OCI-LY7 (cell line): ENCODE measurements at regions not wholly inside any gene's neighbourhood (a gene's known extent, or its start where the extent isn't known, plus 50 kb on each side); places are given as distances from the start of the nearest gene placed in this dataset.

ENCODE experiments used
- BruUV-seq: library from RNA; stranded (reverse); fragments of 400-500 nt; replicated peaks from 2 replicates; lab custom pipeline; 2021; lab: Mats Ljungman, UMichigan
- CTCF ChIA-PET: fragments of 300-600 bp; sonication (Branson Sonifier 250); formaldehyde crosslinking; loops from one replicate; lab custom pipeline; 2022; ENCODE audit warnings: antibody characterized with exemption; ENCODE audit not compliant: unreplicated experiment; lab: Charles Lee
- POLR2A ChIA-PET: fragments of 300-600 bp; sonication (Branson Sonifier 250); formaldehyde crosslinking; loops from one replicate; lab custom pipeline; 2022; ENCODE audit warnings: antibody characterized with exemption; lab: Charles Lee
- DNase-seq: peaks from one replicate; pipeline ENCODE4 v3.0.0-alpha.2; 2015; ENCODE audit warnings: low spot score
- H2AFZ ChIP-seq: fragments of 200-600 bp; sonication (generic), shearing (Covaris generic); 2 replicates; pipeline ENCODE4 v1.6.1; 2014; ENCODE audit warnings: mild to moderate bottlenecking, antibody characterized with exemption, low read length, moderate library complexity
- H3K27ac ChIP-seq: fragments of 200-600 bp; sonication (generic); 2 replicates; pipeline ENCODE4 v1.5.1; 2014; ENCODE audit warnings: mixed run types, low read depth, mild to moderate bottlenecking, moderate library complexity, low read length, inconsistent platforms; ENCODE audit not compliant: poor library complexity, severe bottlenecking
- H3K36me3 ChIP-seq: fragments of 200-600 bp; sonication (generic); 2 replicates; pipeline ENCODE4 v1.6.1; 2014; ENCODE audit warnings: mild to moderate bottlenecking, antibody characterized with exemption, low read length, moderate library complexity, mixed read lengths; ENCODE audit not compliant: insufficient read depth
- H3K4me1 ChIP-seq: fragments of 200-600 bp; sonication (generic); 2 replicates; pipeline ENCODE4 v1.5.1; 2014; ENCODE audit warnings: mild to moderate bottlenecking, low read length; ENCODE audit not compliant: insufficient read depth, poor library complexity, severe bottlenecking
- H3K4me2 ChIP-seq: fragments of 200-600 bp; sonication (generic); 2 replicates; pipeline ENCODE4 v1.6.1; 2014; ENCODE audit warnings: mild to moderate bottlenecking, low read length
- H3K4me3 ChIP-seq: fragments of 200-600 bp; sonication (generic); 2 replicates; pipeline ENCODE4 v1.5.1; 2014; ENCODE audit warnings: mild to moderate bottlenecking, low read depth, low read length; ENCODE audit not compliant: poor library complexity, severe bottlenecking
- H3K79me2 ChIP-seq: fragments of 200-600 bp; sonication (generic); 2 replicates; pipeline ENCODE4 v1.6.1; 2016; ENCODE audit warnings: low read depth, mild to moderate bottlenecking, low read length, moderate library complexity, mixed read lengths; ENCODE audit not compliant: insufficient read depth
- H3K9me2 ChIP-seq: fragments of 200-600 bp; sonication (generic); 2 replicates; pipeline ENCODE4 v1.6.1; 2016; ENCODE audit warnings: mild to moderate bottlenecking, low read length, mixed read lengths; ENCODE audit not compliant: insufficient read depth
- H3K9me3 ChIP-seq: fragments of 200-600 bp; sonication (generic); 2 replicates; pipeline ENCODE4 v1.6.1; 2014; ENCODE audit warnings: mild to moderate bottlenecking, mixed run types, low read length, mixed read lengths
- H4K20me1 ChIP-seq: fragments of 200-600 bp; sonication (generic); 2 replicates; pipeline ENCODE4 v1.6.1; 2014; ENCODE audit warnings: mild to moderate bottlenecking, antibody characterized with exemption, low read length, moderate library complexity, mixed read lengths; ENCODE audit not compliant: insufficient read depth
- EZH2phosphoT487 ChIP-seq: fragments of 200-600 bp; sonication (generic); IDR thresholded peaks from 2 replicates; pipeline ENCODE4 v1.6.1; 2018; ENCODE audit warnings: low read depth, borderline replicate concordance, mild to moderate bottlenecking, mixed run types, antibody characterized with exemption, low read length, moderate library complexity, mixed read lengths
- intact Hi-C: fragments of 100-400 bp; cut with micrococcal nuclease; formaldehyde crosslinking; loops from one replicate; pipeline ENCODE4 v1.10.0; 2022; ENCODE audit not compliant: unreplicated experiment
- TF ChIP-seq, protein P1 (sequence below): fragments of 200-600 bp; sonication (generic); conservative IDR thresholded peaks from 2 replicates; pipeline ENCODE4 v1.5.1; 2014; ENCODE audit warnings: mild to moderate bottlenecking, antibody characterized with exemption, low read length, moderate library complexity, mixed read lengths

DNA sequence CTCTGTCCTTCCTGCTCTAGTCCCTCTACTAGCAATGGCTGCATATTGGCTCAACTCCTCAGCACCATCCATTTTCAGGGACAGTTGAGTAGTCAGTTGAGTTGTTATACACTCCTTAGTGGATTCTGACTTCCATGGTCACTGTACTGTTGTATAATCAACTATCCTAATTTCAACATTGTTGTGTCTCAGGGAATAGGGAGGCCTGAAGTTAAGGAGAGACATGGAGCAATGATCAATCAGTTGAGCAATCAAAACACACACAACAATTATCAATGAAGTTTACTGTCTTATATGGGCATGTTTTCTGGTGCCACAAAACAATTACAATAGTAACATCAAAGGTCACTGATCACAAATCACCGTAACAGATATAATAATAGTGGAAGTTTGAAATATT, 255.9 kb downstream of the KCNC2 start:
- POLR2A ChIA-PET, result no interaction called here
- Histone ChIP-seq H3K27ac (no peak overlapping the region), H3K9me2 (no peaks in the 10 kb centered on the region), H3K4me2 (no peak overlapping the region), H3K4me3 (no peak overlapping the region), H3K79me2 (no peaks in the 10 kb centered on the region), H3K9me3 (no peaks in the 10 kb centered on the region), H3K36me3 (no peaks in the 10 kb centered on the region), H4K20me1 (no peaks in the 10 kb centered on the region), H3K4me1 (no peaks in the 10 kb centered on the region), H2AFZ (no peak overlapping the region)
- no TSS peak for BruUV-seq
- no peak for DNase-seq
- TF ChIP-seq, protein P1, sequence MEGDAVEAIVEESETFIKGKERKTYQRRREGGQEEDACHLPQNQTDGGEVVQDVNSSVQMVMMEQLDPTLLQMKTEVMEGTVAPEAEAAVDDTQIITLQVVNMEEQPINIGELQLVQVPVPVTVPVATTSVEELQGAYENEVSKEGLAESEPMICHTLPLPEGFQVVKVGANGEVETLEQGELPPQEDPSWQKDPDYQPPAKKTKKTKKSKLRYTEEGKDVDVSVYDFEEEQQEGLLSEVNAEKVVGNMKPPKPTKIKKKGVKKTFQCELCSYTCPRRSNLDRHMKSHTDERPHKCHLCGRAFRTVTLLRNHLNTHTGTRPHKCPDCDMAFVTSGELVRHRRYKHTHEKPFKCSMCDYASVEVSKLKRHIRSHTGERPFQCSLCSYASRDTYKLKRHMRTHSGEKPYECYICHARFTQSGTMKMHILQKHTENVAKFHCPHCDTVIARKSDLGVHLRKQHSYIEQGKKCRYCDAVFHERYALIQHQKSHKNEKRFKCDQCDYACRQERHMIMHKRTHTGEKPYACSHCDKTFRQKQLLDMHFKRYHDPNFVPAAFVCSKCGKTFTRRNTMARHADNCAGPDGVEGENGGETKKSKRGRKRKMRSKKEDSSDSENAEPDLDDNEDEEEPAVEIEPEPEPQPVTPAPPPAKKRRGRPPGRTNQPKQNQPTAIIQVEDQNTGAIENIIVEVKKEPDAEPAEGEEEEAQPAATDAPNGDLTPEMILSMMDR, result no peak
- no peak for TF ChIP-seq EZH2phosphoT487
- intact Hi-C loops, result no loop called here
- CTCF ChIA-PET, result no interaction called here

DNA sequence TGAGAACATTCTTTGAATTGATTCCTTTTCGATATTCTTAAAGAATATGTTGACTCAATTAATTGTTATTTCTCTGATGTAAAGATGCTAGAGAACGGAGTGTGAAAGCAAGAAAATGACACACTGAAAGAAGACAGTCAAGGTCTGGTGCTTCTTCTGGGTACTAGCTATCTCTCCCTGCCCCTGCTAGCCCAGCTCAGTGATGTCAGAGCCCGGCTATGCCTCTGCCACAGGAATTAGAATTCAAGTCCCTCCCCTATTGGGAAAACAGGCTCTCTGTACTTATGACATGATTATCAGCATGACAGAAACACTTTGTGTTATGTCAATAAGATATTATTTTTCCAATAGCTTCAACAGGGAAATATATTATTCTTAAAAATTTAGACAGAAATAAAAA, 252.4 kb downstream of the KCNC2 start:
- Histone ChIP-seq H3K4me2 (no peak overlapping the region), H2AFZ (no peak overlapping the region), H3K4me1 (no peaks in the 10 kb centered on the region), H3K27ac (no peak overlapping the region), H3K79me2 (no peaks in the 10 kb centered on the region), H3K4me3 (no peak overlapping the region), H4K20me1 (no peaks in the 10 kb centered on the region), H3K9me3 (no peaks in the 10 kb centered on the region), H3K36me3 (no peaks in the 10 kb centered on the region), H3K9me2 (no peaks in the 10 kb centered on the region)
- BruUV-seq, result no TSS peak
- CTCF ChIA-PET, result no interaction called here
- DNase-seq, result no peak
- intact Hi-C loops, result no loop called here
- POLR2A ChIA-PET, result no interaction called here
- TF ChIP-seq, protein P1, result no peak
- TF ChIP-seq EZH2phosphoT487, result no peak

DNA sequence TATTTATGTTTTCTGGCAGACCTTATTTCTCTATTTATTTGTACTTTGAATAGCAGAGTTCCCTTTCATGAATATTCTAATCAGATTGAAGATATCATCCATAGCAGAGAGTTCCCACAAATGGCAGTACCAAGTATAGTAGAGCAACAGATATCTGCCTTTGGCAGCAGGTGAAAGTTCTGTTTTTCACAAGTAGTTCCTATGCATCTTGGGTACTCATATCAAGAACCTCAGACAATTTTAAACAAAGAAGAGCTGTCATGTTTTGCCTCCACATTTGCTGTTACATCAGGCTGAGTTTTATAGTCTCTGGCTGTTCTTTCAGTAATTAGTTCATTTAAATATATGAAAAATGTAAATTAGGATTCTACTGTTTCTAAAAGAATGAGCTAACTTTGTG, 252.0 kb downstream of the KCNC2 start:
- ChIA-PET POLR2A (interaction anchor here (0.6 to 0.8 kb wide), 2 partner anchors 12 to 16 kb away, joined by 3 read pairs; no protein-coding TSS in a partner anchor), CTCF (no interaction called here)
- no peak for TF ChIP-seq EZH2phosphoT487
- TF ChIP-seq, protein P1, result no peak
- Histone ChIP-seq H2AFZ (no peak overlapping the region), H3K9me3 (no peaks in the 10 kb centered on the region), H3K4me1 (no peaks in the 10 kb centered on the region), H4K20me1 (no peaks in the 10 kb centered on the region), H3K79me2 (no peaks in the 10 kb centered on the region), H3K36me3 (no peaks in the 10 kb centered on the region), H3K9me2 (no peaks in the 10 kb centered on the region), H3K4me3 (no peak overlapping the region), H3K27ac (no peak overlapping the region), H3K4me2 (no peak overlapping the region)
- intact Hi-C loops, result no loop called here
- no peak for DNase-seq
- no TSS peak for BruUV-seq
